ENCODE measurements at regions not wholly inside any gene's neighbourhood (a gene's known extent, or its start where the extent isn't known, plus 50 kb on each side); places are given as distances from the start of the nearest gene placed in this dataset.

DNA sequence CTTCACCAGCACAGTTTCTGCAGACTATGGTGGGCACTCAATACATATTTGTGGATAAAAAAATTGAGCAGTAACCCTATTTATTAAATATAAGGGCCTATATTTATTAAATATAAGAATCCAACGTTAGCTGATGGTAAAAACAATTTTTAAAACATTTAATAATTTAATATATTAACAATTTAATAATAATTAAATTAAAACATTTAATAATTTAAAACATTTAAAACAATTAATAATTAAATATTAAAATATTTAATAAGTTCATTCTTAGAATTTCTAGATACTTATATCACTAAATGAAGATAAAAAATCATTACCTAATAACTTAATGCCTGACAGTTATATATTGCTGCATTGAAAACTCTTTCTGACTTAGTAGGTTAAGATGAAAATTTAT lies 880.2 kb upstream of the EPHA6 start:
- H3K27ac ChIP-seq (ENCODE audit: low read depth, low read length, poor library complexity, severe bottlenecking) = no peak overlapping the region
- TF ChIP-seq EZH2 (IDR thresholded peaks at IDR 0.05; ENCODE audit: borderline replicate concordance, low read length) = no peak
- TF ChIP-seq, protein P1, sequence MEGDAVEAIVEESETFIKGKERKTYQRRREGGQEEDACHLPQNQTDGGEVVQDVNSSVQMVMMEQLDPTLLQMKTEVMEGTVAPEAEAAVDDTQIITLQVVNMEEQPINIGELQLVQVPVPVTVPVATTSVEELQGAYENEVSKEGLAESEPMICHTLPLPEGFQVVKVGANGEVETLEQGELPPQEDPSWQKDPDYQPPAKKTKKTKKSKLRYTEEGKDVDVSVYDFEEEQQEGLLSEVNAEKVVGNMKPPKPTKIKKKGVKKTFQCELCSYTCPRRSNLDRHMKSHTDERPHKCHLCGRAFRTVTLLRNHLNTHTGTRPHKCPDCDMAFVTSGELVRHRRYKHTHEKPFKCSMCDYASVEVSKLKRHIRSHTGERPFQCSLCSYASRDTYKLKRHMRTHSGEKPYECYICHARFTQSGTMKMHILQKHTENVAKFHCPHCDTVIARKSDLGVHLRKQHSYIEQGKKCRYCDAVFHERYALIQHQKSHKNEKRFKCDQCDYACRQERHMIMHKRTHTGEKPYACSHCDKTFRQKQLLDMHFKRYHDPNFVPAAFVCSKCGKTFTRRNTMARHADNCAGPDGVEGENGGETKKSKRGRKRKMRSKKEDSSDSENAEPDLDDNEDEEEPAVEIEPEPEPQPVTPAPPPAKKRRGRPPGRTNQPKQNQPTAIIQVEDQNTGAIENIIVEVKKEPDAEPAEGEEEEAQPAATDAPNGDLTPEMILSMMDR (IDR thresholded peaks at IDR 0.05; ENCODE audit: low read length) = no peak
- H3K4me1 ChIP-seq (ENCODE audit: insufficient read depth, low read length, severe bottlenecking) = no peaks in the 10 kb centered on the region
- H3K79me2 ChIP-seq (ENCODE audit: insufficient read depth, low read length) = no peaks in the 10 kb centered on the region
- H3K9ac ChIP-seq (ENCODE audit: low read length) = no peak overlapping the region
- H2AFZ ChIP-seq (ENCODE audit: low read length) = no peak overlapping the region
- H4K20me1 ChIP-seq (ENCODE audit: insufficient read depth, low read length) = no peaks in the 10 kb centered on the region
- no peak overlapping the region for H3K4me3 ChIP-seq (ENCODE audit: low read depth, low read length, poor library complexity, severe bottlenecking)
- H3K27me3 ChIP-seq (ENCODE audit: insufficient read depth, low read length) = no peaks in the 10 kb centered on the region
- no peaks in the 10 kb centered on the region for H3F3A ChIP-seq (ENCODE audit: insufficient read depth, low read length)
- H3K9me2 ChIP-seq (ENCODE audit: low read depth, low read length) = no peaks in the 10 kb centered on the region
- no peaks in the 10 kb centered on the region for H3K9me3 ChIP-seq (ENCODE audit: low read length)
- H3K36me3 ChIP-seq (ENCODE audit: insufficient read depth, low read length) = no peaks in the 10 kb centered on the region
- H3K4me2 ChIP-seq (ENCODE audit: low read length) = no peak overlapping the region

DNA sequence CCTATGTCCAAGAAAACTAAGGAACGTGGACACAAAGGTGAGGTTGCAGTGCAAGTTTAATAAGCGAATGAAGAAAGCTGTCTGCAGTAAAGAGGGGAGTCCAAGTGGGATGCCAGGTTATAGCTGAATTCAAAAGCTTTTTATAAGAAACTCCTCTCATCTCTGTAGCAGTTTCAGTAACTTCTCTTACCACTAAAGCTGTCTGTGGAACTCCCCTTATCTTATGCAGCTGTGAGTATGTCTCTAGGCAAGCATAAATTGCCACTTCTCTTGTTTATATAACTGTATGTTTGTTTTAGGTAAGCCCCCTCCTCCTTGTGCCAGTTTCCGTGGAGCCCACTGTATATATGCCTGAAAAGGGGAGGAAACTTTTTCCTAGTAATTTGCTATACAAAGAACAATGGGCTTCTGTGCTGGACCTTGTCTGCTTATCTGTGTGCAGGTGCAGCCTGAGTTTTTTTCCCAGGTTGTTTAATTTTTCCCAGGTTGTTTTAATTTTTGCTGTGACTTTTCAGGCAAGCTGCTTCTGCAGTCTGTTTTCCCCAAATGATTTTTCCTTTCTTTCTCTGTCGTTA lies 875.1 kb upstream of the EPHA6 start:
- no peaks in the 10 kb centered on the region for H3K9me2 ChIP-seq (ENCODE audit: low read depth, low read length)
- no peaks in the 10 kb centered on the region for H3K36me3 ChIP-seq (ENCODE audit: insufficient read depth, low read length)
- no peak overlapping the region for H3K4me3 ChIP-seq (ENCODE audit: low read depth, low read length, poor library complexity, severe bottlenecking)
- no peak overlapping the region for H3K4me2 ChIP-seq (ENCODE audit: low read length)
- no peaks in the 10 kb centered on the region for H3K27me3 ChIP-seq (ENCODE audit: insufficient read depth, low read length)
- H3K79me2 ChIP-seq (ENCODE audit: insufficient read depth, low read length) = no peaks in the 10 kb centered on the region
- no peak overlapping the region for H3K27ac ChIP-seq (ENCODE audit: low read depth, low read length, poor library complexity, severe bottlenecking)
- no peak overlapping the region for H3K9ac ChIP-seq (ENCODE audit: low read length)
- no peaks in the 10 kb centered on the region for H3K9me3 ChIP-seq (ENCODE audit: low read length)
- TF ChIP-seq, protein P1 (IDR thresholded peaks at IDR 0.05; ENCODE audit: low read length) = no peak
- TF ChIP-seq EZH2 (IDR thresholded peaks at IDR 0.05; ENCODE audit: borderline replicate concordance, low read length) = no peak
- H4K20me1 ChIP-seq (ENCODE audit: insufficient read depth, low read length) = no peaks in the 10 kb centered on the region
- no peaks in the 10 kb centered on the region for H3F3A ChIP-seq (ENCODE audit: insufficient read depth, low read length)
- H2AFZ ChIP-seq (ENCODE audit: low read length) = no peak overlapping the region
- H3K4me1 ChIP-seq (ENCODE audit: insufficient read depth, low read length, severe bottlenecking) = no peaks in the 10 kb centered on the region

DNA sequence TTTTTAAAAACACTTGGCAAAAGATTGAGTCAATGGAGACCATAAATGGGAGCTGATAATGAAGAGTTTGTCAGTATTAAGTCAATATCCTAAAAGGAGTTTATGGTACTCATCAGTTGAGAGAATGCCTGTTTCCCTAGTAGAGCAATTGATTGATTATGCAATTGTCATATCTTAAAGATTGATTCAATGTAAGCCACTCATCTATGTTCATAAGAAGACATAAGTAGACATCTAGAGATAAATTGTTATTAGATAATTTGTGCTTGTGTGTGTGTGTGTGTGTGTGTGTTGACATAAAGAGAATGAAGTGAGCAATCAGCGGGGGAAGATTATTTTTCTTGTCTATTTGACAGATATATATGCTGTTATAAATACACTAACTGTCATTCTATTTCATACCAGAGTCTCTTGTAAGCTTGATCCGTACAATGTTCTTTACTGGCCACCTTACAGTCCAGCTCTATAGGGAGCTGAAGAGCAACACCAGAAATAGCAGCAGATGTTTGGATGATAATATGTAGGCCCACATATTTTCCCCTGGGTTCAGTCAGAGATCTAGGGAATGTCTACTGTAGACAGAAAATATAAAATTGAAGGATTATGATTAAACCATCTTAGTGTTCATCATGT lies 848.6 kb upstream of the EPHA6 start:
- H3K9me3 ChIP-seq (ENCODE audit: low read length) = no peaks in the 10 kb centered on the region
- H3K27me3 ChIP-seq (ENCODE audit: insufficient read depth, low read length) = no peaks in the 10 kb centered on the region
- no peaks in the 10 kb centered on the region for H3K79me2 ChIP-seq (ENCODE audit: insufficient read depth, low read length)
- no peak overlapping the region for H3K4me2 ChIP-seq (ENCODE audit: low read length)
- H3F3A ChIP-seq (ENCODE audit: insufficient read depth, low read length) = no peaks in the 10 kb centered on the region
- no peaks in the 10 kb centered on the region for H3K9me2 ChIP-seq (ENCODE audit: low read depth, low read length)
- no peaks in the 10 kb centered on the region for H3K4me1 ChIP-seq (ENCODE audit: insufficient read depth, low read length, severe bottlenecking)
- no peaks in the 10 kb centered on the region for H4K20me1 ChIP-seq (ENCODE audit: insufficient read depth, low read length)
- H2AFZ ChIP-seq (ENCODE audit: low read length) = no peak overlapping the region
- TF ChIP-seq, protein P1 (IDR thresholded peaks at IDR 0.05; ENCODE audit: low read length) = no peak
- TF ChIP-seq EZH2 (IDR thresholded peaks at IDR 0.05; ENCODE audit: borderline replicate concordance, low read length) = no peak
- H3K36me3 ChIP-seq (ENCODE audit: insufficient read depth, low read length) = no peaks in the 10 kb centered on the region
- no peak overlapping the region for H3K4me3 ChIP-seq (ENCODE audit: low read depth, low read length, poor library complexity, severe bottlenecking)
- no peak overlapping the region for H3K27ac ChIP-seq (ENCODE audit: low read depth, low read length, poor library complexity, severe bottlenecking)
- no peak overlapping the region for H3K9ac ChIP-seq (ENCODE audit: low read length)
